ENCODE measurements at regions not wholly inside any gene's neighbourhood (a gene's known extent, or its start where the extent isn't known, plus 50 kb on each side); places are given as distances from the start of the nearest gene placed in this dataset.

- TF ChIP-seq BCL11A (IDR thresholded peaks at IDR 0.05; ENCODE audit: low read depth in 2 of 2, low read length in 2 of 2), result no peak
- no peak for TF ChIP-seq SIX5 (IDR thresholded peaks at IDR 0.05; ENCODE audit: low read depth, low read length)
Observed at GRCh38 chr6:92521553-92521952, 897.8 kb downstream of the EPHA7 start (continued).

All from H1 (cell line).